ENCODE measurements at regions not wholly inside any gene's neighbourhood (a gene's known extent, or its start where the extent isn't known, plus 50 kb on each side); places are given as distances from the start of the nearest gene placed in this dataset.

DNA sequence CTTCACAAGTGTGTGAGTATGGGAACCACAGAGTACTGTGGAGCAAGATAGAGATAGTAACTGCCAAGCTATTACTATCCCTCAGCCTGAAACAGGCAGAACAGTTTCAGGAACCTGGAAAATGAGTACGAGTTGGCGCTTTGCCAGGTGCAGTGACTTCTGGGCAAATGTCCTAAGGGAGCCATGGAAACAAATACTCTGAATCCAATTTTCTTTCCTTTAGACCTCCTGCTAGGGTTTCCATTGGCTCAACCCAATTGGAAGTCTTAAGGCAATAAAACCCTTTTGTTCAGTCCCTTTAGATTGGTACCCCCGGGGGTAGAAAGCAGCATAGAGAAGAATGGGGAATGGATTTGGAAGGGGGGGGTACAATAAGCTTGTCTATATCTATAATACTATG lies 205.0 kb upstream of the EPHA7 start:
- no peak for FAIRE-seq

DNA sequence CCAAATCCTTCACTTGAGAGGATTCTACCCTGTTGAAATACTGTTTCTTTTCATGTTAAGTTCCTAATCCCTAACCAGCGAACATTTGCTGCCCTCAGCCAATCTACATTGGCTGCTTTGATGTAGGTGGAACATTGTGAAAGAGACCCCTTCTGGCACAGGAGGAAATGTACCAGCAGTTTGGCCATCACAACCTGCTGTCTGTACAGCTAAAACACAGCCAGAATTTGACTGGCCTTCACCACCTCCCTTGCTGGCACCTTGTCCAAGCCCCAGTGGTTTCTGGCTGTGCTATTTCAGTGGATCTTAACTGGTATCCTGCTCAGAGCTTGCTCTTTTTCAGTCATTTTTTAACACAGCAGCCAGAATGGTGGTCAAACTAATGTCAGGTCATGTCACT lies 202.1 kb upstream of the EPHA7 start:
- FAIRE-seq = no peak

DNA sequence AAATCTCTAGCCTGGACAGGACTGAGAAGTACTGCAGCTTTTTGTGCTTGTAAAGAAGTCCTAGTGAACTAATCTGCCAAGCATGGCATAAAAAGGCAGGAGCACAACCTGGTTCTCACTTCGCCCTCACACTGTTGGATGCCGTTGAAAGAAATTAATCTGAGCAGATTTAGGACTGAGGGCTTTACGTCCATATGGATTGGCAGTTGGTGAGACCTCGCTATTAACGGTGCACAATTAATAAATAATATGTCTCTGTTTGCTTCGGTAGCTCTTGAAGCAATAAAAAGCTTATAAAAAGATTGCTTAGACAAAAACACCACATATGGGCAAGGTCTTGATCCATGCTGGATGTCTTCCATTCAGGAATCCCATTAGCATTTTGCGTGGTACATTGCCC lies 185.6 kb upstream of the EPHA7 start:
- no peak for FAIRE-seq

DNA sequence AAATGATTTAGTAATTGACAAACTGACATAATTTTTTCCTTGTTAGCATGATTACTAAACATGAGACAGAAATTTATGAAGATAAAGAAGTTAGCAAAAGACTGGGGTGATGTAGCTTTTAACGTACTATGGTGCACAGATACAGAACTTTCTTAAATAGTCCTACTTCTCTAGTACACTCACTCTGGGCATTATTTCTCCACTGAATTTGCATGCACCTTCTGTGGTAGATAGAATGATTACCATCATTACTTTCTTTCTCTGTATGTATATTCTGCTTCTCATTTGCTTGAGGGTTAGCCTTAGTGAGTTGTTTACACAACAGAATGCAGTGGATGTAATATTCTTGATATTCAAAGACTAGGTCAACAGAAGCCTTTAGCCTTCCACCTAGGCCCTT lies 173.1 kb upstream of the EPHA7 start:
- FAIRE-seq = no peak

DNA sequence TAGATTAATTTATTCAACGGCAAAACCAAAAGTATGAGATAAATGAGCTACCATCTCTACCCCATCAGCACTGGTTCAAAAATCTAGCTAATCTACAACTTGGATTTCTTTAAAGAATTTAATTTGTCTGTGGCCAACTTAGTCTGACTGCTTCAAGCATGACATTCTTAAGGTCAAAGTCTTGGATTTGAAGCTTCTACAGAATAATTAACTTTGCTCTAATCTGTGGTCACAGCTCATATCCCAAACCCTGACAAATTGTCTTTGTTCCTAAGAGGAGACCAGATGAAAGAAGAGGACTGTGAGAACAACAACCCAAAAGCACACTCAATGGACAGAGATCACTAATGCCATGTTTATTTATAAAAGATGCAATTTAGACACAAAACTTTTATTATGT lies 166.9 kb upstream of the EPHA7 start:
- no peak for FAIRE-seq

DNA sequence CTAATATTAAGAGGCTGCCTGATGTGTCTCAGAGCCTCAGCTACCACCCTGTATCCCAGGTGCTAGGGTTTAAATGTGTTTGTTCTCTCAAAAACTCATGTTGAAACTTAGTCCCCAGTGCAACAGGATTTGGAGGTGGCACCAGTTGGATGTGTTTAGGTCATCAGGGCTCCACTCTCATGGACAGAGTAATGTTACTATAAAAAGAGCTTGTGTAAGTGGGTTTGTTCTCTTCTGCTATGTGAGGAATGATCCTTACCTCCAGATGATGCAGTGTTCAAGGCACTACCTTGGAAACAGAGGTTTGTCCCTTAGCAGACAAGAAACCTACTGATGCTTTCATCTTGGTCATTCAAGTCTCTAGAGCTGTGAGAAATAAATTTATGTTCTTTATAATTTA lies 164.9 kb upstream of the EPHA7 start:
- no peak for FAIRE-seq

DNA sequence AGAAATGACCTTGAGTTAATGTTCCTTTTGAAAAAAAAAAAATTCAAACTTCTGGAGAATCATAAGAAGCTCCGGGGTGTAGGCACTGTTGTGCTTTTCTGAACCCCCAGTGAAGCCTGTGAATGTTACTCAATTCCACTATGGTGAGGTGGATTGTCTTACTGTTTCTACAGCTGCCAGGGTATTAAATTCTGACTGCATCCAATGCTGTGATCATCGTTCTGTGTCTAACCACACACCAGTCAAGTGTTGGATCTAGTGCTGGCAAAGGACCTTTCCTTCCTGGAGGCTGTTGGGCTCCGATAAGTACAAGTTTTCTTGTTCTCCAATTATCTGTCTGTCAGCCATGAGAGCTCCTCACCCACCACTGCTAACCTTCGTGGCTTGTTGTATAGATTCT lies 162.0 kb upstream of the EPHA7 start:
- FAIRE-seq = no peak

DNA sequence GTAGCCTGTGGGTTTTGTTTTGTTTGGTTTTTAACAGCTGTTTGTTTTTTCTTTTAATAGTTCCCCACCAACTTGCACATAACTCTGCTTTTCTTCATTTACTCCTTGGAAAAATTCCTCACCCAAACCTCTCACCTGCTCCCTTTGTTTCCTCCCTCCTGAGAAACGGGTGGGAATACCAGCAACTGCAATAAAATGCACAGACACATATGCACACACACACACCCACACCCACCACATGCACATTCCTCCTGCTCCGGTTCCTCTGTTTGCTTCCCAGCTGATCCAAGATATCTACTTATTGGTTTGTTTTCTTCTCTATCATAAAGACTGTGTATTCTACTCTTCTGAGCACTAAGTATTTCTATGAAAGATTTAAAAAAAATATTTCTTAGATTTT lies 161.1 kb upstream of the EPHA7 start:
- no peak for FAIRE-seq

DNA sequence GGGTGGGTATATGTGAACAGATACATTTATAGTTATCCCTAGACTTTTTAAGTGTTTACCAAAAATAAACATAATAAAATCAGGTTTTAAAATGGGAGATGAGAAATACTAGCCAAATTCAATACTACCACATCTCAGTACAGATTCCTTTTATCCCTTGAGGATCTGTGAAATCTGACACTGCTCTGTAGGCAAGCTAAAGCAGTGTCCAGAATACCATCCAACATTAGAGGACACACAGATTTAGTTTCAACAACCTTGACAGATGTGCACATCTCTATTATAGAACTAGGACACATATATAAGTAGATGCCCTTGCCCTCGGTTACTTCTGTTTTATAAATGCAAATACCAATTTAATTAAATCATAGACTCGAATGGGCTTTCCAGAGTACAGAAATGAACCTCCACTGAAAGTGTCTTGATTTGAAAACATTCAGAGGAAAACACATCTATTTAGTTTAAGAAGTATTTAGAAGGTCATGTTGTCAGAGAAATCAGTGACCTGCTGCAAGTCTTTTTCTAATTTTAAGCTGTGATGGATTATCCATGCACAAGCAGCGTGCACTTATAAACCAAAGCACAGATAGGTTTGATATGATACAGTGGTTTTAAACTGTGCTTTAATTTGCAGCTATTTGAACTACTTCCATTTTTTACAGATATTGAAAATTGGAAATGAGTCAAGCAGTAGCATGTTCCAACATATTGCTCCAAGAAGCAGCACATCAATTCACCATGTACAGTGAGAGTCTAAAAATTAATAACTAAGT lies 156.3 kb upstream of the EPHA7 start:
- no peak for FAIRE-seq

DNA sequence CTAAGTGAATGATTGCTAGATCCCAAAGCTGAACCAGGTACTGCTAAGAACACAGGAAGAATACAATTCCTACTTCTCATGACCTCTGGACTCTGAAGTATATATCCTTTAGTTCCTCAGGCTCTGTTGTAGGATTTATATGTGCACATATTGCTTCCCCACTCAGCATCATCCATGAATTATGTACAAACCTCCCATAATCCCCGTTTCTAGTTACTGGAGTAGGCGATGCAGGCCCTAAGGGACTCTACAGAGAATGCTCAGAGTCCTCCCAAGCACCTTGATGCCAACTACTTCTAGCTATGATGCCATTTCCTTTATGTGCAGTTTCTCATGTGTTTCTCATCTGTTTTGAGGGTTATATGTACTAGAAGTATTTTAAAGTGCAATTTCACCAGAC lies 154.9 kb upstream of the EPHA7 start:
- FAIRE-seq = no peak

DNA sequence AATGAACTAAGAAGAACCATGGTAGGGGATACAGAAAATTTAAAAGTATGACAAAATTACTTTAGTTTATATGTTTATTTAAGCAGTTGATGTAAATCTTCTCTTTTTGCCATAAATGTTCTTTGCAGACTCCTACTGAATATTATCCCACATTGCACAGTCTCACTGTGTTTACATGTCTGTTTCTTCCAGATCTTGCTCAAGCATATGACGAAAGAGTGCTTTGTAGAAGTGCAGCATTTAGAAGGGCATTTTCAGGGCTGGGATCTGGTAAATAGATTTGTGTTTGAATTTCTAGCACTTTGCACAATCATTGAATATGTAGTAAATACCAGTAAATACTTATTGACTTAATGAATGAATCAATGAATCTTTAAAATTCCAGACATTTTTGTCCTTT lies 152.0 kb upstream of the EPHA7 start:
- no peak for FAIRE-seq

DNA sequence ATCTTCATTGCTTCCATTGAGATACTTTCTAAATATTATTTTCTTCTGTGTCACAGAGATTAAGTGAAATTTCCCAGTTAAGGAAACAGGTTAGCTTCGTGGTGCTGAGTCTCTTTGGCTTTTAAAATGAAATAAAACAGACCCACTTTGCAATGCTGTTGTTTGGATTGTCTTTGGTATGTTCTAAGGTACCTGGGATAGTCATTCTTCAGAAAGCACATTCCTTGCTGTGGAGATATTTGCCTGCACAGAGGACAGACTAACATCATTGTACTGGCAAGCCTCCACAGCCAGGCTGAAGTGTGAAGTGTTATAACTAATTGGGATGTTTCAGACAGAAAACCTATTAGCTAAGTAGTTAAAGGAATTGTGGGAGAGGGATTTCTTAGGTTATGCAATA lies 148.8 kb upstream of the EPHA7 start:
- FAIRE-seq = no peak

DNA sequence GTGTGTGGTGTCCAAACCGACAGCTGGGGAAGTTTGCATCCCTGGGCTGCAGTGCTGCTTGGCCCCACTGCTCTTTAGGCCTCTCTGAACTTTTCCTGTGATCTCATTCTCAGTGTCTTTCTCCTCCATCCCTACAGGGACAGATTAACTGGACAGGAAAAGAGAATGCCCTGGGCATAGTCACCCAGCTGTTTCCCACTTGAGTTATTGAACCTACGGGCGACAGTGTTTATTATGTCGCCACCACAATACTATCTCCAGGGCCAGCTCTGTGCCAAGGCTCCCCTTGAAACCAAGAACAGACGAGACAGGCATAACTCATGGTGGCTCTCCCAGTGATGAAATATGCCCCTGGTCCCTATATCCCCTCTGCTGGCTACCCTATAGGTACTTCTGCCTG lies 147.8 kb upstream of the EPHA7 start:
- no peak for FAIRE-seq

DNA sequence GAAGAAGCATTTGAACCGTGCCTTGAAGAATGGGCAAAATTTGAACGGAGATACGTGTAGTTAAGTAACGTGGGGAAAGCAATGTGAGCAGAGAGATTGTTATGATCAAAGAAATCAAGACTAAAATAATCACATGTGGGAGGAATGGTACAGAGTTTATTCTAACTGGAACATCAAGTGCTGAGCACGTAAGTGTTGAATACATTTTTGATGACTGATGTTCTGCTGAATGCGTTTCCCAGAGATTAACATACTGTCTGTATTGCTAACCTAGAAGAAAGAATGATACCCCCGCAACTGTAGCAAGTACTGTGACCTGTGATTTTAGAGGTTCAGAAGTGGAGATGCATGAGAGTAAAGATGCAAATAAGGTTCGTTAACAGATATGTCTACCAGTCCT lies 146.9 kb upstream of the EPHA7 start:
- FAIRE-seq = no peak

DNA sequence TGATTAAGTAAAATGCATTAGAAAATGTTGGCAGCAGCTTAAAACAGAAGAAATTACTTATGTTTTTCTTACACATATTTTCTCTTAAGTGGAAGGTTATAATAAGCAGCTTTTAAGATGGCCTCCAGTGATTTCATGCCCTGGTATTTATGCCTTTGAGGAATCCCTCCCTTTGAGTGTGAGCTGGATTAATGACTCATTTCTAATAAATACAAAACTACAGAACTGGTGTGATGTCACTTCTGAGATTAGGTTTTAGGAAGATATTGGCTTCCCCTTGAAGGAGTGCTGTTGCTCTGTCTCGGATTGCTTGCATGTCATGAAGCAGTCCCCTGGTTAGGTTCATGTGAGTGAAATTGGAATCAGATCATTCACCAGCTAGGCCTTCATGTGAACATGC lies 143.2 kb upstream of the EPHA7 start:
- FAIRE-seq = no peak

DNA sequence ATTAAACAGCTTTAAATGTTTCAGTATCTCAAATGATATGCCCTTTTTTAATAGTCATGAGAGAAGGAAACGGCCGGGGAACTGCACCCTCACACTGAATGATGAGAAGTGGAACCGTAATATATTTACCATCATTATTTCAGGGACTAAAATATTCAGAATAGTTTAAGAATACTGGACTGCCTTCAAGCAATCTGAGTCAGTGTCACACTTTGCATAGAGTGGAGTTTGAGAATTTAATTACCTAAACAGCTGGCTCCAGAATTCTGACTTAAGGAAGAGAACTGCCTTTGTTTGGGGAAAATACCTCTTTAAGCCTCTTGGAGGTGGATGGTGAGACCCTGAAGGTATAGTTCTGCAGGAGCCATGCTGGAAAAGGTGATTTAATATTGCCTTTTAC lies 135.9 kb upstream of the EPHA7 start:
- no peak for FAIRE-seq

DNA sequence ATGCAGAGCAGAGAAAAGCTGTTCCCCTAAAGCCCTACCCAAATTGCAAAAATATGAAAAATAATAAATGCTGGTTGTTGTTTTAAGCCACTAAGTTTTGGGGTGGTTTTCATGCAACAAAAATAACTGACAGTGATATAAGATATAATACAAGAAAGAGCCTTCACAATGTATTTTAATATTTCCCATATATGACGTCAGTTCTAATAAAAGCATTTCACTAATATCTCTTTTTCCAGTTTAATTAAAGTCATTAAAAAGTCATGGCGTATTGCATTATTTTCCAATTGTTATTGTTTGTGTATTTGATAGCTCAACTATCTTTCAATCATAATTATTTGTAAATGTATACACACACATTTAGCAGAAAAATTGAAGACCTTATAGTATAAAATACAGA lies 134.7 kb upstream of the EPHA7 start:
- no peak for FAIRE-seq

DNA sequence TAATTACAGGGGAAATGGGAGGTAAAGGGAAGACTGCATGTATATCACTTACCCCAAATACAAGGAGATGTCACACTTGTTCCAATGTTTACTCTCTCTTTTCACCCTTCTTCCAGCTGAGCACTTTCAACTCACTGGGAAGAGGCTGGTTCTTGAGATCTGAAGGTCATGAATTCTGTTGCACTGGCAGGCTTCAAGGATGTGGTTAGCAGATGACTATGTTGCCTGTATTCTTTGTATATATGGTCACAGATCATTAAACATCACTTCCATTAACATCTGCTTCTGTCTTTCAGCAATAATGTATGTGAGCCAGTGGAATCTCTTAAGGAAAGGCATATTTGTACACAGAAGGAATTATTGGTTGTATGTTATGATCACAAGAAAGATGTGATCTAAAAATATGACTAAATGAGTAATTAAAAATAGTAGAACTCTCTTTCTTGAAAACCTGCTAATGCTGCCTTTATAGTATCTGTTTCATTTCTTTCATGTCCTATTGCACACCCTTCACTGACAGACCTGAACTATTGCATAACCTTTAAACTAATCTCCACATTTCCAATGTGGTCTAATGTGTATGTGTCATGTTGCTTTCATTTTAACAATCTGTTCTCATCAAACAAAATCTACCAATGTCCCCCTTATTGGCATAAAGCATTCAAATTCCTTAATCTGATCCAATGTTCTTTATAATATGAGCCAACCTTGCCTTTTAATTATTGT lies 131.4 kb upstream of the EPHA7 start:
- FAIRE-seq = no peak

DNA sequence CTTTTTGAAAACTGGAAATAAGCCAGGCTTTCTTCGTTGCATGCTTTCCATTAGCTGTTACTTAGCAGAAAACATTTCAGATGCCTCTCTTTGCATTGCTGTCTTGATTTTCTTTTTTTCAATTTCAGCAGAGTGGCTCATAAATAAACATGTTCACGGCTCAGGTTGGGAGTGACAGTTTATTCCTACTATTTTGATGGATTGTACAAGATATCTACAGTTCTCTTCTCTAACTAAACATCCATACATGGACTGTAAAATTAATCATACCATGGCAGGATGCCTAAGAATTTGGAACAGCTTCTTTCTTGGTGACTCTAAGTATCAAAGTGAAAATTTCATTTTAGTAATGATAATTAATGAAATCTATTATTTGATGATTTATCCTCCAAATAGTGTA lies 130.5 kb upstream of the EPHA7 start:
- no peak for FAIRE-seq

DNA sequence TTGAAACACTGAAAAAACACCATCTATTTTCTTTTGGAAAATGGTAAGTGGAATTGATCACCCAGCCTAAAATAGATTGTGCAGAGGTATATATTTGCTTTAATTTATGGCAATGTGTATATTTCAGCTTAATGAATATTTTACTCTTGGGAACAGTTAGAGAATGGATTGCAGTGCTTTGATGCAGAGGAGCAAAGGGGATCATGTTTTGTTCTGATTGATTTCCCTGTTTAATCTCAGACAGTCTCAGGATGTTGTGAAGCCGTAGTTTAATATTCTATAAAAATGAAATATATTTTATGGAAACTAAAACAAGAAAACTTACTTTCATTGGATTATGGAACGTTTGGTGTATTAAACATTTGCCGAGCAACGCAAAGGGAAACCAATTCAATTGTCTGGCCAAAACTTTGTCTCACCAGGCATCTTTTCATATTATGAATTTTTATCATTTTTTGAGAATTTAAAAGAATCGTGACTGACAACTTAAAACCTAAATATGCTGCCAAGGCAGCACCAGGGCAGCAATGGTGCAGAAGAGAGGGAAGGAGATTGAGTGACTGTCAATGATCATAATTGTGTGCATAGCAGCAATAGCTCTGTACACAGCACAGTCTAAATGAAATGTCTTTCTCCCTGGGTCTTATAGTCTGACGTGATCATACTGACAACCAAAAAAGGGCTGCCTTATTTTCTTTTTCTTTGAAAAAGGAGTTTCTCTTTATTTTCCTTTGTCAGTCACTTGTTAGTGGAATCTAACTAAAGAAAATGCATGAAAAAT lies 105.5 kb upstream of the EPHA7 start:
- FAIRE-seq = no peak

DNA sequence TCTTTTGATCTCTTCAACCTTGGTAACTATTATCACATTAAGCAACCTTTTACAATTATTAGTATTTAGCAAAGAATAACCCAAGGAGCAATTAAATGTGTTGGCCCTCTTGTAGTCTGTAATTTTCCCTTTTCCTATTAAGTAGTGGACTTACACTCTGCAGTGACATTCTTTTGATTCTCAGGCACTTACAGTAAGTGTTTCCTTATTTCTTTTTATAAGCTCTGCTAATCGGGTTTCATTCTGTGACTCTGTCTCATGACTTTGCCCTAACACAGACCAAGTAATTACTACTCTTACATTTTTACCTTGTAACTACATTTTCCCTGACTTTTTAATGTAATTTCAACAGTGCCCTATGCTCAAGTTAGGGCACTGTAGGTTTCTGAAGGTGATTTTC lies 104.0 kb upstream of the EPHA7 start:
- no peak for FAIRE-seq

DNA sequence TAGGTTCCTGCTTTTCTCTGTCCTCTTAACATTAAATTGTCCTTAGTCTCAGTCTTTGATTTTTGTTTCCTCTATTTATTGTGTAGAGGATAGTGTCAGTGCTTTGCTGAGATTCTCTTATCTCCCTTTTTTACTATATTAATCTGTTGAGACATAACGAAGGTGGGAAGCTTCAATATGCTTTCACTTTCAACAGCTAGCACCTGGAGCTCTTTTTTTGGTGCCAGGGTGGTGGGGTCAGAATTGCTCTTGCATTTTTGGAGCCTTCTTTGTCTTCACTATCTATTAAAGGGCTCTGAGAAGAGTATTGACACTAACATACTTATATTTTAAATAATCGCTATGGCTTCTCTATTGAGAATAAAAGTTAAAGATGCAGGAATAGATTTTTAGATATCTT lies 97.1 kb upstream of the EPHA7 start:
- FAIRE-seq = no peak

DNA sequence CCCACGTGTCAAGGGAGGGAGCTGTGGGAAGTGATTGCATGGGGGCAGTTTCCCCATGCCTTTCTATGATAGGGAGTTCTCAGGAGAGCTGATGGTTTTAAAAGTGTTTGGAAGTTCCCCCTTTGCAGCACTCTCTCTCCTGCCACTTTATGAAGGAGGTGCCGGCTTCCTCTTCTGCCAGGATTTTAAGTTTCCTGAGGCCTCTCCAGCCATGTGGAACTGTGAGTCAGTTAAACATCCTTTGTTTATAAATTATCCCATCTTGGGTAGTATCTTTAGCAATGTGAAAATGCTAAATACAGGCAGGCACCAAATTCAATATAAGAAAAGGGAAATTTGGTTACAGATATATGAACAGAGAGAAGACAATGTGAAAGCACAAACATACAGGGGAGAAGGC lies 96.4 kb upstream of the EPHA7 start:
- no peak for FAIRE-seq

DNA sequence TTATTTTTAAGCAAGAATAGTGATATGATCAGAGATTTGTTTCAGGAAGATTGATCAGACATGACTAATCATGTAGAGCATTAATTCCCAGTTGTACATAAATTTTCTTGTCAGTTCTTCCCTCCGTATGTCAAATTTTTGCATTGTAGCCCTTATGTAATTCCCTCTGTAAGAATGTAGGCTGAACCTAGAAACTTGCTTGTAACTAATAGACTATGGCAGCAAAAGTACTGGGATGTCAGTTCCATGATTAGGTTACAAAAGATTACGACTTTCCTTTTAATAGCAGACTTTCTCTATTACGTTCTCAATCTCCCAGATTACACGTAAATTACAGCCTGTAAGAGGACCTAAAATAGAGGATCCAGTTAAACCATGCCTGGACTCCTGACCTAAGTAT lies 79.4 kb upstream of the EPHA7 start:
- no peak for FAIRE-seq
